HEK293 (cell line): ENCODE measurements at regions not wholly inside any gene's neighbourhood (a gene's known extent, or its start where the extent isn't known, plus 50 kb on each side); places are given as distances from the start of the nearest gene placed in this dataset.

Experiments
- CTCF ChIA-PET: fragments of 350-600 bp; formaldehyde crosslinking; extraction: SDS; loops from one replicate; lab custom pipeline; 2021; ENCODE audit warnings: antibody characterized with exemption; lab: Yijun Ruan, JAX
- POLR2A ChIA-PET: fragments of 300-600 bp; formaldehyde crosslinking; extraction: SDS; loops from one replicate; lab custom pipeline; 2020; ENCODE audit warnings: antibody characterized with exemption, inconsistent platforms; lab: Yijun Ruan, JAX
- H3K27ac ChIP-seq: fragments of 200-500 bp; sonication (Bioruptor generic); 2 replicates; pipeline ENCODE4 v1.5.1; 2014; ENCODE audit warnings: low read depth, low read length, control low read depth, inconsistent platforms; ENCODE audit errors: extremely low read depth
- H3K36me3 ChIP-seq, 2 experiments: fragments of 200-500 bp in 1 of 2; sonication (Bioruptor generic) in 1 of 2; 1 replicate in 1 of 2; 2 replicates in 1 of 2; pipeline ENCODE4 v1.5.1; 2014 to 2017; ENCODE audit warnings: inconsistent platforms in 2 of 2, low read length in 2 of 2; ENCODE audit not compliant: control insufficient read depth in 2 of 2, insufficient read depth in 1 of 2
- H3K4me1 ChIP-seq: fragments of 200-500 bp; sonication (Bioruptor generic); 2 replicates; pipeline ENCODE4 v1.5.1; 2014; ENCODE audit warnings: mild to moderate bottlenecking, low read length, inconsistent platforms; ENCODE audit not compliant: control insufficient read depth, insufficient read depth
- H3K4me3 ChIP-seq: 2 replicates; pipeline ENCODE4 v1.5.1; 2011; ENCODE audit warnings: low read depth, mild to moderate bottlenecking, control low read depth, low read length, moderate library complexity
- H3K9me3 ChIP-seq: fragments of 200-500 bp; sonication (Bioruptor generic); 2 replicates; pipeline ENCODE4 v1.5.1; 2014; ENCODE audit warnings: low read depth, low read length, inconsistent platforms; ENCODE audit not compliant: control insufficient read depth, insufficient read depth
- GFI1B ChIP-seq: fragments of 450-650 bp; formaldehyde crosslinking; IDR thresholded peaks from 2 replicates; pipeline ENCODE4 v1.5.1; 2016; ENCODE audit warnings: missing biosample characterization, missing genetic modification characterization
- HIC1 ChIP-seq: fragments of 450-650 bp; formaldehyde crosslinking; IDR thresholded peaks from 2 replicates; pipeline ENCODE4 v1.5.1; 2016; ENCODE audit warnings: missing biosample characterization, missing genetic modification characterization
- INSM2 ChIP-seq: fragments of 450-650 bp; formaldehyde crosslinking; IDR thresholded peaks from 2 replicates; pipeline ENCODE4 v1.5.1; 2016; ENCODE audit warnings: missing biosample characterization, missing genetic modification characterization
- KLF10 ChIP-seq: fragments of 450-650 bp; IDR thresholded peaks from 2 replicates; pipeline ENCODE4 v1.5.1; 2018; ENCODE audit warnings: missing biosample characterization, mild to moderate bottlenecking, missing genetic modification characterization
- PATZ1 ChIP-seq: fragments of 450-650 bp; formaldehyde crosslinking; IDR thresholded peaks from 2 replicates; pipeline ENCODE4 v1.5.1; 2016; ENCODE audit warnings: missing biosample characterization, missing genetic modification characterization
- PRDM1 ChIP-seq: fragments of 450-650 bp; formaldehyde crosslinking; IDR thresholded peaks from 2 replicates; pipeline ENCODE4; 2016; ENCODE audit warnings: missing biosample characterization, missing genetic modification characterization
- YY2 ChIP-seq: fragments of 450-650 bp; formaldehyde crosslinking; IDR thresholded peaks from 2 replicates; pipeline ENCODE4 v1.5.1; 2016; ENCODE audit warnings: missing biosample characterization, missing genetic modification characterization
- ZBTB48 ChIP-seq: fragments of 450-650 bp; formaldehyde crosslinking; IDR thresholded peaks from 2 replicates; pipeline ENCODE4 v1.5.1; 2016; ENCODE audit warnings: missing biosample characterization, missing genetic modification characterization
- ZNF140 ChIP-seq: fragments of 450-650 bp; formaldehyde crosslinking; IDR thresholded peaks from 2 replicates; pipeline ENCODE4 v1.5.1; 2016; ENCODE audit warnings: missing biosample characterization, missing genetic modification characterization
- ZNF146 ChIP-seq: fragments of 450-650 bp; formaldehyde crosslinking; IDR thresholded peaks from 2 replicates; pipeline ENCODE4 v1.5.1; 2016; ENCODE audit warnings: missing biosample characterization, missing genetic modification characterization
- ZNF211 ChIP-seq: fragments of 450-650 bp; formaldehyde crosslinking; IDR thresholded peaks from 2 replicates; pipeline ENCODE4 v1.5.1; 2016; ENCODE audit warnings: low read depth, missing biosample characterization, missing genetic modification characterization
- ZNF24 ChIP-seq: fragments of 450-650 bp; formaldehyde crosslinking; IDR thresholded peaks from 2 replicates; pipeline ENCODE4 v1.5.1; 2016; ENCODE audit warnings: missing biosample characterization, missing genetic modification characterization
- ZNF248 ChIP-seq: fragments of 450-650 bp; formaldehyde crosslinking; IDR thresholded peaks from 2 replicates; pipeline ENCODE4 v1.5.1; 2017; ENCODE audit warnings: missing biosample characterization, missing genetic modification characterization
- ZNF280D ChIP-seq: fragments of 450-650 bp; formaldehyde crosslinking; IDR thresholded peaks from 2 replicates; pipeline ENCODE4 v1.5.1; 2016; ENCODE audit warnings: missing biosample characterization, missing genetic modification characterization
- ZNF398 ChIP-seq: fragments of 450-650 bp; formaldehyde crosslinking; IDR thresholded peaks from 2 replicates; pipeline ENCODE4 v1.5.1; 2017; ENCODE audit warnings: missing biosample characterization, missing genetic modification characterization
- ZNF433 ChIP-seq: fragments of 450-650 bp; formaldehyde crosslinking; IDR thresholded peaks from 2 replicates; pipeline ENCODE4 v1.5.1; 2016; ENCODE audit warnings: missing biosample characterization, missing genetic modification characterization, low read depth
- ZNF514 ChIP-seq: fragments of 450-650 bp; formaldehyde crosslinking; IDR thresholded peaks from 2 replicates; pipeline ENCODE4 v1.5.1; 2016; ENCODE audit warnings: missing biosample characterization, missing genetic modification characterization
- ZNF629 ChIP-seq: fragments of 450-650 bp; formaldehyde crosslinking; IDR thresholded peaks from 2 replicates; pipeline ENCODE4 v1.5.1; 2017; ENCODE audit warnings: missing biosample characterization, missing genetic modification characterization
- ZNF660 ChIP-seq: fragments of 450-650 bp; IDR thresholded peaks from 2 replicates; pipeline ENCODE4 v1.5.1; 2018; ENCODE audit warnings: missing biosample characterization, mild to moderate bottlenecking, missing genetic modification characterization
- ZNF670 ChIP-seq: fragments of 450-650 bp; formaldehyde crosslinking; IDR thresholded peaks from 2 replicates; pipeline ENCODE4 v1.5.1; 2016; ENCODE audit warnings: missing biosample characterization, missing genetic modification characterization, low read depth
- ZNF830 ChIP-seq: fragments of 450-650 bp; IDR thresholded peaks from 2 replicates; pipeline ENCODE4 v1.5.0; 2018; ENCODE audit warnings: missing biosample characterization, missing genetic modification characterization, low read depth, mild to moderate bottlenecking, moderate library complexity
- ZSCAN30 ChIP-seq: fragments of 450-650 bp; IDR thresholded peaks from 2 replicates; pipeline ENCODE4 v1.5.1; 2018; ENCODE audit warnings: missing biosample characterization, mild to moderate bottlenecking, missing genetic modification characterization, moderate library complexity
- ZSCAN5A ChIP-seq: fragments of 450-650 bp; formaldehyde crosslinking; IDR thresholded peaks from 2 replicates; pipeline ENCODE4 v1.5.1; 2016; ENCODE audit warnings: missing biosample characterization, missing genetic modification characterization

- no peaks in the 10 kb centered on the region for H3K9me3 ChIP-seq
- H3K4me3 ChIP-seq = no peak overlapping the region
- ChIA-PET POLR2A (no interaction called here), CTCF (no interaction called here)
- H3K27ac ChIP-seq = no peak overlapping the region
- no peaks in the 10 kb centered on the region for H3K36me3 ChIP-seq
- no peaks in the 10 kb centered on the region for H3K4me1 ChIP-seq
- TF ChIP-seq ZNF24 (tag by site-specific recombination) (no peak), ZNF514 (tag by site-specific recombination) (no peak), ZBTB48 (no peak), PATZ1 (tag by site-specific recombination) (no peak), ZNF629 (no peak), ZNF140 (tag by site-specific recombination) (no peak), ZNF830 (tag by site-specific recombination) (no peak), ZNF670 (no peak), ZNF398 (tag by site-specific recombination) (no peak), GFI1B (tag by site-specific recombination) (no peak), ZNF660 (tag by site-specific recombination) (no peak), ZNF280D (tag by site-specific recombination) (no peak), YY2 (tag by site-specific recombination) (no peak), ZNF146 (tag by site-specific recombination) (no peak)
Observed at GRCh38 chr3:30333903-30334302, 272.5 kb upstream of the TGFBR2 start.

- no peaks in the 10 kb centered on the region for H3K36me3 ChIP-seq
- ChIA-PET POLR2A (no interaction called here), CTCF (interaction anchor here (0.7 kb wide), 2 partner anchors 141 to 787 kb away, joined by 3 read pairs; no protein-coding TSS in a partner anchor)
- no peak overlapping the region for H3K27ac ChIP-seq
- H3K9me3 ChIP-seq = no peaks in the 10 kb centered on the region
- H3K4me3 ChIP-seq = no peak overlapping the region
- TF ChIP-seq ZNF211 (tag by site-specific recombination) (no peak), ZSCAN30 (tag by site-specific recombination) (no peak), ZNF248 (tag by site-specific recombination) (no peak), PRDM1 (tag by site-specific recombination) (no peak), INSM2 (tag by site-specific recombination) (no peak), HIC1 (no peak), ZSCAN5A (tag by site-specific recombination) (no peak), ZNF433 (tag by site-specific recombination) (no peak), KLF10 (no peak)
- H3K4me1 ChIP-seq = peaks cover 3% of the 10 kb centered on the region; the same call in 1 of the 2 replicates
Observed at GRCh38 chr3:30340500-30340899, 265.9 kb upstream of the TGFBR2 start.
